Upper lobe of right lung (tissue), 1 donor: ENCODE measurements at regions not wholly inside any gene's neighbourhood (a gene's known extent, or its start where the extent isn't known, plus 50 kb on each side); places are given as distances from the start of the nearest gene placed in this dataset.
A peak's percentile ranks its signal among the peaks of the same experiment; 100 is the strongest.

Source experiments
- ATAC-seq: fragments of 200-7000 bp; cut with Tn5 transposase; one replicate; pipeline ENCODE4 v1.9.1; 2020; ENCODE audit warnings: mild to moderate bottlenecking, moderate library complexity
- DNase-seq: peaks from one replicate; pipeline ENCODE4 v3.0.0-alpha.2; 2020
- H3K27ac ChIP-seq: fragments of 200-600 bp; one replicate; pipeline ENCODE4 v1.8.0; 2022
- H3K27me3 ChIP-seq: fragments of 200-600 bp; one replicate; pipeline ENCODE4 v1.8.0; 2022; ENCODE audit warnings: mild to moderate bottlenecking
- H3K36me3 ChIP-seq: fragments of 200-600 bp; one replicate; pipeline ENCODE4 v1.8.0; 2022
- H3K4me1 ChIP-seq: fragments of 200-600 bp; one replicate; pipeline ENCODE4 v1.8.0; 2022
- H3K4me3 ChIP-seq: fragments of 200-600 bp; one replicate; pipeline ENCODE4 v1.8.0; 2022; ENCODE audit warnings: mild to moderate bottlenecking
- H3K9me3 ChIP-seq: fragments of 200-600 bp; one replicate; pipeline ENCODE4 v1.8.0; 2022
- intact Hi-C: fragments of 100-400 bp; cut with DNase I; formaldehyde crosslinking; loops from one replicate; pipeline ENCODE4 v1.11.0; 2022
- TF ChIP-seq, protein P1 (sequence below): fragments of 200-600 bp; IDR thresholded peaks from one replicate; pipeline ENCODE4 v1.8.0; 2022; ENCODE audit warnings: antibody characterized with exemption
- donor health status: DM: no; HTN: yes; CAD: no; lungs with severe emphysema.

DNA sequence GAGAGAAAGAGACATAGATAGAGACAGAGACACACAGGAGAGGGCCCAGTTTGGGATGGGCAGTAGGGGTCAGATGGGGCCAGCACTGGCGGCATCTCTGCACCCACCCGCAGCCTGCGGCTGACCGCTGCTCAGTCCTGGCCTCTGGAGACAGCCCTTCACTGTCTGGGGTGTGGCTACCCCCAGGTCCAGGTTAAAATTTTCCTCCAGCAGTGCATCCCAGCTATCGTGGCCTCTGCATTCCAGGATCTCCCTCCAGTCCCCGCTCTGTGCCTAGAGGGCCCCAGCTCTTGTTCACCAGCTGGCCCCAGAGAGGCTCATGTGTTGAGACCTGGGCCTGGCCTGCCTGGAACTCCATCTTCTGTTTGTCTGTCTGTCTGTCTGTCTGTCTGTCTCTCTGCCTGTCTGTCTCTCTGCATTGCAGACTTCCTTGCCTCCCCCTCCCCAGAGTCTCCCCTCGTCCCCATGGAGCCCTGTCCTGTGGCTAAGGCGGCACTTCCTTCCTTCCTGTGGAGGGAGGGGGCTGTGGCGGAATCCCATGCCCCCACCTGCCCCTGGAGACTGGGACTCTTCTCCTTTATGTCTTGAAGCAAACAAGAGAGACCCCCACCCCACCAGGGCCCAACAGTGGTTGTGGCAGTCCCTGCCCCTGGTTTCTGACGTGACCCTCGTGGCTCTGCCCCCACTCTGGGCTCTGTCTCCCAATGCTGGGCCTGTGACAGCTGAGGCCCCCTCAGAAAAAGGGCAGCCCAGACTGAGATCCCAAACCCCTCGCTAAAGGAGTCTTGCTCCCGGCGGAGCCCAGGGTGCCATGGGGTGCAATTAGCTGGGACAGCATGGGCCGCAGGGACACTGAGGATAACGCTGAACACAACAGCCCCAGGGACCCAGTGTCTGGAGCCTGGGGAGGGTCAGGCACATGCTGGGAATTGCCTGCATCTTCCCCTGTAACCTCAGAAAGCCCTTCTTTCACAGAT, 241.8 kb downstream of the NPHP4 start:
- peaks cover 3% of the 10 kb centered on the region for H3K27me3 ChIP-seq
- DNase-seq (peak; percentile 46), ATAC-seq (no peak)
- H3K4me1 ChIP-seq, result peaks cover 9% of the 10 kb centered on the region
- no peaks in the 10 kb centered on the region for H3K9me3 ChIP-seq
- no peaks in the 10 kb centered on the region for H3K36me3 ChIP-seq
- TF ChIP-seq, protein P1, sequence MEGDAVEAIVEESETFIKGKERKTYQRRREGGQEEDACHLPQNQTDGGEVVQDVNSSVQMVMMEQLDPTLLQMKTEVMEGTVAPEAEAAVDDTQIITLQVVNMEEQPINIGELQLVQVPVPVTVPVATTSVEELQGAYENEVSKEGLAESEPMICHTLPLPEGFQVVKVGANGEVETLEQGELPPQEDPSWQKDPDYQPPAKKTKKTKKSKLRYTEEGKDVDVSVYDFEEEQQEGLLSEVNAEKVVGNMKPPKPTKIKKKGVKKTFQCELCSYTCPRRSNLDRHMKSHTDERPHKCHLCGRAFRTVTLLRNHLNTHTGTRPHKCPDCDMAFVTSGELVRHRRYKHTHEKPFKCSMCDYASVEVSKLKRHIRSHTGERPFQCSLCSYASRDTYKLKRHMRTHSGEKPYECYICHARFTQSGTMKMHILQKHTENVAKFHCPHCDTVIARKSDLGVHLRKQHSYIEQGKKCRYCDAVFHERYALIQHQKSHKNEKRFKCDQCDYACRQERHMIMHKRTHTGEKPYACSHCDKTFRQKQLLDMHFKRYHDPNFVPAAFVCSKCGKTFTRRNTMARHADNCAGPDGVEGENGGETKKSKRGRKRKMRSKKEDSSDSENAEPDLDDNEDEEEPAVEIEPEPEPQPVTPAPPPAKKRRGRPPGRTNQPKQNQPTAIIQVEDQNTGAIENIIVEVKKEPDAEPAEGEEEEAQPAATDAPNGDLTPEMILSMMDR, result no peak
- H3K4me3 ChIP-seq, result no peak overlapping the region
- no peak overlapping the region for H3K27ac ChIP-seq
- intact Hi-C loops, result no loop called here

DNA sequence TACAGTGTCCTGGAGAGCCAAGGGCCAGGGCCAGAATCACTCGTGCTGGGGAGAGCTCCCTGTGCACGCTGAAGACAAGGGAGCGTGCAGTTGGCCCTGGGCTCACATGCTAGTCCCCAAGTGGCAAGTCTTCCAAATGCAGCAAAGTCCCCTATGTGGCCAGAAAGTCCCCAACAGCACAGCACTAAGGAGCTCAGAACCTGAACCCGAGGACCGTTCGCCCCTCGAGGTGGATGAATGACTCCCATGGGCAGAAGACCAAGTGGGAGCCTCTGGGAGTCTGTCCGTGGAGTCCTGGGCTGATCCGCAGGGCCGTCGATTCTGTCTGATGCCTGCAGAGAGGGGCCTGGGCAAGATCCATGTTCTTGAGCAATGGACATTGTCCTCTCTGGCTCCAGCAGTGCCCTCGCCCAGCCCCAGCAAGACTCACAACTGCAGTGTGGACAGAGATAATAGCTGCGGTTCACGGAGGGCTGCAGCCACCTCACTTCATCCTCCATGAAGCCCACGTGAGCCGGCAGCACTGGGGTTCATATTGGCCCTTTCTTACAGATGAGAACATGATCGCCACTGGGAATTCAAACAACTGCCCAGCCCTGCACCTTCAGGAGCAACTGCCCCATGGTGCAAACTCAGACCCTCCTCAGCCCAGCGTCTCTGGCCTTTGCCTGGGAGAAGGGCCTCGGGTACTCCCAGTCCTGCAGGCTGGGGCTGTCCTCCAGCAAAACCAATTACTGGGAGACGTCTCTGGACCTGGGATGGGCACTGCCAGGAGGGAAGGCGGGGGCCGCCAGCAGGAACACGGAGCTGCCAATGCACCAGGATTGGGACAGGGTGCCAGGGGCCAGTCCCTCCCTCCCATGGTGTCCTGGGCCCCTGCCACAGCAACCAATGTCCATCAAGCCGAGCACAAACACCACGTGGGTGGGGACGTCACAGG, 243.7 kb downstream of the NPHP4 start:
- no peak for ATAC-seq
- peak; percentile 52 for DNase-seq
- H3K4me1 ChIP-seq, result peaks cover 9% of the 10 kb centered on the region
- TF ChIP-seq, protein P1, result no peak
- no peaks in the 10 kb centered on the region for H3K36me3 ChIP-seq
- H3K4me3 ChIP-seq, result no peak overlapping the region
- intact Hi-C loops, result loop anchor here (10.0 kb wide), 1 partner anchor 234 kb away; no protein-coding TSS in a partner anchor
- no peaks in the 10 kb centered on the region for H3K9me3 ChIP-seq
- peaks cover 12% of the 10 kb centered on the region for H3K27me3 ChIP-seq
- no peak overlapping the region for H3K27ac ChIP-seq

DNA sequence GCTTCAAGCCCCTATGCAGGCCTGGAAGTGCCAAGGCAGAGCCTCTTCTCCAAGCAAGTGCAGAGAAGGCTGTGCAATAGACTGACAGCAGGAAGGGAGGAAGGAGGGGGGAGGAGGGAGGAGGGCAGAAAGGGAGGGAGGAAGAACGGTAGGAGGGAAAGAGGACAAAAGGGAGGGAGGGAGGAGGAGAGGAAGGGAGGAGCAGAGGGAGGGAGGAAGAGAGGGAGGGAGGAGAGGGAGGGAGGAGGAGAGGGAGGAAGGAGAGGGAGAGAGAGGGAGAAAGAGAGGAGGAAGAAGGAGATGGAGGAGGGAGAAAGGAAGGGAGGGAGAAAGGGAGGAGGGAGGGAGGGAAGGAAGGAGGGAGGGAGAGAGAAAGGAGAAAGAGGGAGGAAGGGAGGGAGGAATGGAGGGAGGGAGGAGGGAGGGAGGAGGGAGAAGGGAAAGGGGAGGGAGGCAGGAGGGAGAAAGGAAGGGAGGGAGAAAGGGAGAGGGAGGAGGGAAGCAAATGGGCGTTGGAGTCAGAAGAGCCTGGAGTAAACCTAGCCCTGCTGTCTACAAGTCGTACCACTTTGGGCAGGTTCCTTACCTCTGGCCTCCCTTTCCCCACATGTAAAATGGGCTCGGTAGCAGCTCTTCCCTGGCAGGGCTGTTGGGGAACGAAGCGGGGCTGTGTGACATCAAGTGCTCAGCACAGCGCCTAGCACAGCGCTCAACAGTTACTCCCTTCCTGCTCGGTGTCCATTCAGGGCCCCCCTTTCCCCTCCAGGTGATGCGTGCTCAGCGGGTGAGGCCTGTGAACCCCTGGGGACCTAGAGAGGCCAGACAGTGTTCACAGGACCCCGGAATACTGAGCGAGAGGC, 244.6 kb downstream of the NPHP4 start:
- no peak for ATAC-seq
- Histone ChIP-seq H3K4me3 (no peak overlapping the region), H3K4me1 (peaks cover 8% of the 10 kb centered on the region), H3K27ac (no peak overlapping the region), H3K36me3 (no peaks in the 10 kb centered on the region), H3K27me3 (peaks cover 12% of the 10 kb centered on the region), H3K9me3 (no peaks in the 10 kb centered on the region)
- TF ChIP-seq, protein P1, result no peak
- DNase-seq, result peak; percentile 52
- intact Hi-C loops, result loop anchor here (10.0 kb wide), 1 partner anchor 233 kb away; no protein-coding TSS in a partner anchor

DNA sequence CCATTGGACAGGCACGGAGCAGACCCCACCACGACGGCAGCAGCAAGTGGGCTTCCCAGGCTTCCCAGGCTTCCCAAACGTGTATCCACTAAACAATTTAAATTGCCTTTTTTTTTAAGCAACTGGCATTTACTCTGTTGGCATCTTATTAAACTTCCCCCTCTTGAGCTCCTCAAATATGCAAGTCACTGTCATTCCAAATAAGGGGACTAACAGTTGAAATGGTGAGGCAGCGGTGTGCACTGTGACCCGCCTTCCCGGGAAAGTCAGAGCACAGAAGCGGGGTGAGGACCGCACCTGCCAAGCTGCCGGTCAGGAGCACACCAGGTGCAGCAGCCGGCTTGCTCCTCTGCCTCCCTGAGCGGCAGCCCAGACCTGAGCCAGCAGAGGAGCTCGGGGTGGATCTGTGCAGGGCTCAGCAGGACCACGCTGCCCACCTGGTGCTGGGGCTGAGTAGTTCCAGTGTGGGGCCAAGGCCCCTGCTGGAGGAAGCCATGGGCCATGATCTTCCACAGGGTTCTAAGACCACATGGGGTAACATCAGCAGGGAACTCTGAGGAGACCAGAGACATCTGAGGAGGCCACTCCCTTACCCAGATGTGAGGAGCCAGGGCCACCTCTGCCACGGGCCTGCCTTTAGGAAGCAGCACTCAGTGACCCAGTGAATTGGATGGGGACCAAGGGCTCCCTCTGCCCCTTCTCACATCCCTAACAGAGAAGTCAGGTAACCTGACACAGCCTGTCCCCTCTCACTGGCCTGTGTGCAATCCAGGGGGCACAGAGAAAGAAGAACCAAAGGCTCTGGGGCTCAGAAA, 245.4 kb downstream of the NPHP4 start:
- TF ChIP-seq, protein P1, result no peak
- Histone ChIP-seq H3K27ac (no peak overlapping the region), H3K27me3 (peaks cover 12% of the 10 kb centered on the region), H3K4me3 (no peak overlapping the region), H3K9me3 (no peaks in the 10 kb centered on the region), H3K4me1 (peaks cover 4% of the 10 kb centered on the region), H3K36me3 (no peaks in the 10 kb centered on the region)
- ATAC-seq, result no peak
- intact Hi-C loops, result loop anchor here (10.0 kb wide), 1 partner anchor 232 kb away; no protein-coding TSS in a partner anchor
- peak; percentile 58 for DNase-seq
